SU-DHL-6 (cell line): ENCODE measurements at regions not wholly inside any gene's neighbourhood (a gene's known extent, or its start where the extent isn't known, plus 50 kb on each side); places are given as distances from the start of the nearest gene placed in this dataset.

Source experiments
- CTCF ChIP-seq: fragments of 200-600 bp; sonication (generic); IDR thresholded peaks from one replicate; pipeline ENCODE4 v1.5.1; 2017; ENCODE audit warnings: antibody characterized with exemption, mild to moderate bottlenecking, low read length, moderate library complexity; ENCODE audit not compliant: insufficient read depth, poor library complexity, severe bottlenecking
- EZH2phosphoT487 ChIP-seq: fragments of 200-600 bp; sonication (generic), shearing (Covaris generic); conservative IDR thresholded peaks from 2 replicates; pipeline ENCODE4 v1.6.1; 2018; ENCODE audit warnings: mild to moderate bottlenecking, antibody characterized with exemption, low read length, moderate library complexity, mixed read lengths

- TF ChIP-seq CTCF (no peak), EZH2phosphoT487 (no peak)
Measured at GRCh38 chrX:82756272-82756671, 751.8 kb upstream of the POU3F4 start.
